Left lung (tissue), 4 donors: ENCODE measurements at regions not wholly inside any gene's neighbourhood (a gene's known extent, or its start where the extent isn't known, plus 50 kb on each side); places are given as distances from the start of the nearest gene placed in this dataset.

Experiments
- ATAC-seq: fragments of 200-7000 bp; cut with Tn5 transposase; one replicate; pipeline ENCODE4 v1.9.1; 2020; ENCODE audit warnings: moderate library complexity
- DNase-seq, 4 donors: peaks; one replicate each; pipeline ENCODE4 v3.0.0-alpha.2; 2013 to 2020
- H3K27ac ChIP-seq, 2 donors: fragments of 200-600 bp; sonication (generic) in 1 of 2; one replicate each; pipeline versions ENCODE4 v1.5.0 to v1.8.0; 2020 to 2021
- H3K27me3 ChIP-seq, 2 donors: fragments of 200-600 bp; sonication (generic) in 1 of 2; one replicate each; pipeline versions ENCODE4 v1.5.0 to v1.8.0; 2020 to 2021
- H3K36me3 ChIP-seq, 2 donors: fragments of 200-600 bp; sonication (generic) in 1 of 2; one replicate each; pipeline versions ENCODE4 v1.5.0 to v1.8.0; 2020 to 2021
- H3K4me1 ChIP-seq, 2 donors: fragments of 200-600 bp; one replicate each; pipeline ENCODE4 v1.8.0; 2021
- H3K4me3 ChIP-seq, 2 donors: fragments of 200-600 bp; sonication (generic) in 1 of 2; one replicate each; pipeline versions ENCODE4 v1.5.0 to v1.8.0; 2020 to 2021; ENCODE audit warnings: mild to moderate bottlenecking in 1 of 2
- H3K9me3 ChIP-seq, 2 donors: fragments of 200-600 bp; sonication (generic) in 1 of 2; one replicate each; pipeline versions ENCODE4 v1.5.0 to v1.8.0; 2020 to 2021
- intact Hi-C, 2 donors: fragments of 100-400 bp; cut with DNase I; formaldehyde crosslinking; loops; one replicate each; pipeline versions ENCODE4 v1.11.2 to v1.14.2; 2022
- TF ChIP-seq, protein P1 (sequence below), 2 donors: fragments of 200-600 bp; sonication (generic) in 1 of 2; IDR thresholded peaks; one replicate each; pipeline versions ENCODE4 v1.5.0 to v1.8.0; 2021; ENCODE audit warnings: antibody characterized with exemption in 2 of 2
- donor health status: DM: no; HTN: yes; CAD: no.
- donor health status: DM: no; HTN: no; CAD: no.

DNA sequence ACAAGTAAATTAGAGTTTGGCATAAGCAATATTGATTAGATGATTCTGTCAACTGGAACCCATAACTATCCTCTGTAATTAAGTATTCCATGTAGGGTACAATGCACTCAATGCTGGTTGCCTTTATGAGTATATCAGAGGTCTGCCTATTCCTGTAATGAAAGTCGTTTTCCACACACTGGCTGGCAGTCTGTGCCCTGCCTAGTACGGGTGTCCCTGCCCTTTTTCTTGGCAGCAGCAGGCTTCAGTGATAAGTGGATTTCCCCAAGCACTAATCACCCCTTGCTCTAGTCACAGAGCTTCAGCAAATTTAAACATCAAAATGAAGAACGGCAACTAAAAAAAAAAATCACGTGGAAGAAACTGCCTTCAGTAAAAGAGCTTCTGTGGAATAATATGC lies 294.8 kb upstream of the STT3B start:
- no peaks in the 10 kb centered on the region for H3K36me3 ChIP-seq
- DNase-seq = no peak
- peaks cover 0 to 19% of the 10 kb centered on the region in 2 donors for H3K4me1 ChIP-seq
- ATAC-seq = no peak
- no peaks in the 10 kb centered on the region for H3K9me3 ChIP-seq
- intact Hi-C loops = no loop called here
- TF ChIP-seq, protein P1, sequence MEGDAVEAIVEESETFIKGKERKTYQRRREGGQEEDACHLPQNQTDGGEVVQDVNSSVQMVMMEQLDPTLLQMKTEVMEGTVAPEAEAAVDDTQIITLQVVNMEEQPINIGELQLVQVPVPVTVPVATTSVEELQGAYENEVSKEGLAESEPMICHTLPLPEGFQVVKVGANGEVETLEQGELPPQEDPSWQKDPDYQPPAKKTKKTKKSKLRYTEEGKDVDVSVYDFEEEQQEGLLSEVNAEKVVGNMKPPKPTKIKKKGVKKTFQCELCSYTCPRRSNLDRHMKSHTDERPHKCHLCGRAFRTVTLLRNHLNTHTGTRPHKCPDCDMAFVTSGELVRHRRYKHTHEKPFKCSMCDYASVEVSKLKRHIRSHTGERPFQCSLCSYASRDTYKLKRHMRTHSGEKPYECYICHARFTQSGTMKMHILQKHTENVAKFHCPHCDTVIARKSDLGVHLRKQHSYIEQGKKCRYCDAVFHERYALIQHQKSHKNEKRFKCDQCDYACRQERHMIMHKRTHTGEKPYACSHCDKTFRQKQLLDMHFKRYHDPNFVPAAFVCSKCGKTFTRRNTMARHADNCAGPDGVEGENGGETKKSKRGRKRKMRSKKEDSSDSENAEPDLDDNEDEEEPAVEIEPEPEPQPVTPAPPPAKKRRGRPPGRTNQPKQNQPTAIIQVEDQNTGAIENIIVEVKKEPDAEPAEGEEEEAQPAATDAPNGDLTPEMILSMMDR (IDR thresholded peaks at IDR 0.05) = no peak
- no peak overlapping the region for H3K4me3 ChIP-seq
- no peaks in the 10 kb centered on the region for H3K27me3 ChIP-seq
- no peak overlapping the region for H3K27ac ChIP-seq

DNA sequence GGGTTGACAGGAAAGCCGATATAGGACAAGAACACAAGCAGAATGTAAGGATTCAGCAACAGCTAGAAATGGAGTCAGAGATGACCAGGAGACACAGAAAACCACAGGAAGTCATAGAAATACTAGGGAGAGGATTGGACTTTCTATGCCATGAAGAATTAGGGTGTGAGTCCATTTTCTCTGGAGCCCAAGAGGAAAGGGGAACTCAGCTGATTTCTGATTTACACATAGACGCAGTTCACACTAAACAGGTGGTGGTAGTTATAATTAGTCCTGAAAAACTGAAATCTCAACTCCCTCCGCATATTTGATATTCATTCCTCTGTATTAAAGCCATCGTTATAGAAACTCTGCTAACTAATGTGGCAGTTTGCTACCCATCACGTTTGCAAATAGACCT lies 292.7 kb upstream of the STT3B start:
- no peaks in the 10 kb centered on the region for H3K9me3 ChIP-seq
- TF ChIP-seq, protein P1 (IDR thresholded peaks at IDR 0.05) = no peak
- no peaks in the 10 kb centered on the region for H3K4me1 ChIP-seq
- intact Hi-C loops = no loop called here
- H3K36me3 ChIP-seq = no peaks in the 10 kb centered on the region
- no peak overlapping the region for H3K27ac ChIP-seq
- no peaks in the 10 kb centered on the region for H3K27me3 ChIP-seq
- no peak overlapping the region for H3K4me3 ChIP-seq
- ATAC-seq = no peak
- no peak for DNase-seq

DNA sequence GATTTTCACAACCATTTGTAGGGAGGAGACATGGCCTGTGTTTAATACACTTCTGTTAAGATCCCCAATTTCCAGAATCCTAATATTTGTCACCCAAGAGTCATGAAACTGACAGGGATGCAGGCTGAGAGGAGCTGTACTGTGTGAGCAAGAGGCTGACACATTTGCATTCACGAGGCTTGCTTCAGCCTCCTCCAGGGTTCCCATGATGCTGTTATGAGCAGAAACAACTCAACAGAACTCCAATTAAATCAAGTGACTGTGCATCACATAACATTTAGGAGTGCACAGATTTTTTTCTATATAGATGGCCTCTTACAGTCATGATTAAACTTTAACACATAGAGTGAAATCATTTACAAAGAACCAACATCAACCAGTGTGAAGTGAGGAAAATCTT lies 292.3 kb upstream of the STT3B start:
- no peak overlapping the region for H3K27ac ChIP-seq
- H3K27me3 ChIP-seq = no peaks in the 10 kb centered on the region
- no peak for DNase-seq
- TF ChIP-seq, protein P1 (IDR thresholded peaks at IDR 0.05) = no peak
- no peaks in the 10 kb centered on the region for H3K9me3 ChIP-seq
- H3K4me3 ChIP-seq = no peak overlapping the region
- ATAC-seq = no peak
- intact Hi-C loops = no loop called here
- H3K4me1 ChIP-seq = no peaks in the 10 kb centered on the region
- no peaks in the 10 kb centered on the region for H3K36me3 ChIP-seq

DNA sequence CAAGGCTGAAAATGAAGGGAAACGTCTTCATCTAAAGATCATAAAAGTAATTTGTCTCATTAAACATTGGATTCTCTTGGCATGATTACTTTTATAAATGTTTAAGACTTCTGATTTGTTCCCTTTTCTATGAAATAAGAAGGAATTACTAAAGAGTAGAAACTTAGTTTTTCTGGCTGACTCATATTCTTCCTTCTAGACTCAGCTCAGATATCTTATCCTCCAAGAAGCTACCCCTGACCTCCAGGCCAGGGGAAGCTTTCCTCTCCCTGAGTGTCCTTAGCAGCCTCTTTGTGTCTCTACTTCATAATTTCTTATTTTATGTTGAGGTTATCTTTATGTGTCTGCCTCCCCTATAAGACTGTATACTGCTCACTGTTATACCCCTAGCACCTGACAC lies 291.9 kb upstream of the STT3B start:
- Histone ChIP-seq H3K27me3 (no peaks in the 10 kb centered on the region), H3K27ac (no peak overlapping the region), H3K4me3 (no peak overlapping the region), H3K4me1 (no peaks in the 10 kb centered on the region), H3K36me3 (no peaks in the 10 kb centered on the region), H3K9me3 (no peaks in the 10 kb centered on the region)
- intact Hi-C loops = no loop called here
- TF ChIP-seq, protein P1 (IDR thresholded peaks at IDR 0.05) = no peak
- ATAC-seq = no peak
- DNase-seq = no peak

DNA sequence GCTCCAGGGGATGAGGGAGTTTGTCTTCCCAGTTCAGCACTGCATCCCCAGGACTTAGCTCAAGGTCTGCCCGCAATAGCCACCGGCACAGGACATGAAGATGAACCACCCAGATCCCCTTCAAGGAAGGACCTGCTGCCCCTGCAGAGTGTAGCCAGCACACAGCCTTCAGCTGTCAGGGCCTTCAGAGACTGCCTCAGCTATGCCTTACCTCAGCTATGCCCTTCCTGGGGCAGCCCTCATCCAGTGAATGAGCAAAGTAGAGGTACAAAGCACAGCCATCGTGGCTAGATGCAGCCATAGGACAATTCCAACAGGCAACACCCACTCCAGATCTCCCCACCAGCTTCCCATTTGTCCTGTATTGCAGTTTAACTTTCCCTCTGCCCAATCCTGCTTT lies 291.2 kb upstream of the STT3B start:
- DNase-seq (no peak), ATAC-seq (no peak)
- TF ChIP-seq, protein P1 (IDR thresholded peaks at IDR 0.05) = no peak
- no peaks in the 10 kb centered on the region for H3K9me3 ChIP-seq
- no peaks in the 10 kb centered on the region for H3K27me3 ChIP-seq
- no peaks in the 10 kb centered on the region for H3K4me1 ChIP-seq
- H3K36me3 ChIP-seq = no peaks in the 10 kb centered on the region
- intact Hi-C loops = no loop called here
- H3K27ac ChIP-seq = no peak overlapping the region
- no peak overlapping the region for H3K4me3 ChIP-seq
